ENCODE measurements at regions not wholly inside any gene's neighbourhood (a gene's known extent, or its start where the extent isn't known, plus 50 kb on each side); places are given as distances from the start of the nearest gene placed in this dataset.

GRCh38 chr2:53353135-53354114 lies 414.2 kb upstream of the CHAC2 start:
- Histone ChIP-seq H3K27ac (no peak overlapping the region), H3K36me3 (no peaks in the 10 kb centered on the region), H3K4me1 (no peaks in the 10 kb centered on the region), H3K27me3 (no peaks in the 10 kb centered on the region), H3K4me3 (no peak overlapping the region), H3K9me3 (no peaks in the 10 kb centered on the region)
- WGBS (ENCODE audit: insufficient coverage, low coverage, low lambda C conversion rate, missing lambda C conversion rate): 81% methylated on average over 6 of the region's 6 CpGs
- DNase-seq (no peak), ATAC-seq (no peak)
- intact Hi-C loops (cut with DNase I): no loop called here
- no peak for TF ChIP-seq POLR2A (IDR thresholded peaks at IDR 0.05)
- TF ChIP-seq CTCF (IDR thresholded peaks at IDR 0.05): no peak

GRCh38 chr2:53347269-53347668 lies 420.3 kb upstream of the CHAC2 start:
- TF ChIP-seq CTCF (IDR thresholded peaks at IDR 0.05) (no peak), POLR2A (IDR thresholded peaks at IDR 0.05) (no peak)
- Histone ChIP-seq H3K9me3 (no peaks in the 10 kb centered on the region), H3K27ac (no peak overlapping the region), H3K4me3 (no peak overlapping the region), H3K27me3 (no peaks in the 10 kb centered on the region), H3K4me1 (no peaks in the 10 kb centered on the region), H3K36me3 (no peaks in the 10 kb centered on the region)
- no peak for ATAC-seq
- intact Hi-C loops (cut with DNase I): no loop called here
- 39% methylated on average over 3 of the region's 3 CpGs for WGBS (ENCODE audit: insufficient coverage, low coverage, low lambda C conversion rate, missing lambda C conversion rate)
- no peak for DNase-seq

- H3K36me3 ChIP-seq: no peaks in the 10 kb centered on the region
- no peak for ATAC-seq
- 69% methylated on average over 4 of the region's 4 CpGs for WGBS (ENCODE audit: insufficient coverage, low coverage, low lambda C conversion rate, missing lambda C conversion rate)
These were observed 425.4 kb upstream of the CHAC2 start for GRCh38 chr2:53342248-53342647.

GRCh38 chr2:53334610-53335009 lies 433.0 kb upstream of the CHAC2 start:
- H3K27ac ChIP-seq: no peak overlapping the region
- intact Hi-C loops (cut with DNase I): no loop called here
- H3K9me3 ChIP-seq: no peaks in the 10 kb centered on the region
- no peaks in the 10 kb centered on the region for H3K4me1 ChIP-seq
- ATAC-seq (no peak), DNase-seq (no peak)
- H3K27me3 ChIP-seq: no peaks in the 10 kb centered on the region
- TF ChIP-seq POLR2A (IDR thresholded peaks at IDR 0.05) (no peak), CTCF (IDR thresholded peaks at IDR 0.05) (no peak)
- H3K4me3 ChIP-seq: no peak overlapping the region
- no peaks in the 10 kb centered on the region for H3K36me3 ChIP-seq
- 40% methylated on average over 4 of the region's 4 CpGs for WGBS (ENCODE audit: insufficient coverage, low coverage, low lambda C conversion rate, missing lambda C conversion rate)

More at GRCh38 chr2:53342248-53342647, 425.4 kb upstream of the CHAC2 start:
- intact Hi-C loops (cut with DNase I): no loop called here
- H3K27me3 ChIP-seq: no peaks in the 10 kb centered on the region
- H3K4me1 ChIP-seq: no peaks in the 10 kb centered on the region
- no peak for DNase-seq
- no peaks in the 10 kb centered on the region for H3K9me3 ChIP-seq
- H3K4me3 ChIP-seq: no peak overlapping the region
- TF ChIP-seq POLR2A (IDR thresholded peaks at IDR 0.05) (no peak), CTCF (IDR thresholded peaks at IDR 0.05) (no peak)
- no peak overlapping the region for H3K27ac ChIP-seq

Data from right lobe of liver (tissue), 6 donors.